ENCODE measurements at regions not wholly inside any gene's neighbourhood (a gene's known extent, or its start where the extent isn't known, plus 50 kb on each side); places are given as distances from the start of the nearest gene placed in this dataset.

DNA sequence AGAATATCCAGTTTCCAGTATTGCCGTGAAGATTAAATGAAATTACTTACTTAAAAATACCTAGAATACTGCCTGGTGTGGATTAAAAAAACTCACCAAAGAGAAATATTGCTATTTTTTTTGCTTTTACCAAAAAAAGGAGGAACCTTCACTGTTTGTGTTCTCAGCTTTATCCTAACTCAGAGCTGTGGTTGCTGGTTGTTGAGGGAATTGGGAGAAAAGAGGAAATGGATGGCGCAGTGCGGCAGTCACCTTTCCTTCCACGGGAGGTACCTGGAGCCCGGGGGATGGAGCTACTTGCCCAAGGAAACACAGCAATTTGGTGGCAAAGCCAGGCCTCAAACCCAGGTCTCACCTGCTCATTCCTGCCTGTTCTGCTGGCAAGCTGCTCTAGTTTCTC is 270.3 kb downstream of the RPLP1 start:
- no peak overlapping the region for H4K8ac ChIP-seq (ENCODE audit: low read depth in 2 of 2, low read length in 2 of 2)
- H2BK120ac ChIP-seq (ENCODE audit: low read depth, low read length): no peak overlapping the region
- no peak overlapping the region for H2BK15ac ChIP-seq (ENCODE audit: low read depth, low read length)
- no peak overlapping the region for H3K4me3 ChIP-seq (ENCODE audit: insufficient read depth, low read depth, low read length)
- H3K27ac ChIP-seq (ENCODE audit: insufficient read depth, low read length): no peak overlapping the region
- no peaks in the 10 kb centered on the region for H3K9me1 ChIP-seq (ENCODE audit: insufficient read depth, low read length)
- in situ Hi-C loops (cut with MboI; ENCODE audit: low sequenced_read_pairs) (loop anchor here (10.0 kb wide), 1 partner anchor 762 kb away; no protein-coding TSS in a partner anchor), dilution Hi-C loops (cut with HindIII; ENCODE audit: low sequenced_read_pairs, unreplicated experiment) (no loop called here), intact Hi-C loops (cut with micrococcal nuclease) (no loop called here)
- no peak overlapping the region for H3K4ac ChIP-seq (ENCODE audit: low read depth, low read length)
- H2AFZ ChIP-seq (replicated peaks; ENCODE audit: low read length, poor library complexity): no peak overlapping the region
- no peak overlapping the region for H3K14ac ChIP-seq (replicated peaks; ENCODE audit: low read depth, low read length)
- no peak overlapping the region for H3K23ac ChIP-seq (ENCODE audit: low read depth, low read length)
- no peak overlapping the region for H2BK20ac ChIP-seq (ENCODE audit: low read depth, low read length)
- peaks cover 67% of the 10 kb centered on the region for H3K27me3 ChIP-seq (ENCODE audit: control insufficient read depth, insufficient read depth, low read length)
- H2AK9ac ChIP-seq (replicated peaks; ENCODE audit: low read depth, low read length, poor library complexity): no peak overlapping the region
- ChIA-PET CTCF (interaction anchor here (0.6 kb wide), 2 partner anchors 9 to 765 kb away, joined by 3 read pairs; no protein-coding TSS in a partner anchor), POLR2A (ENCODE audit: unreplicated experiment) (no interaction called here)
- H3K9ac ChIP-seq (ENCODE audit: low read depth, low read length): no peak overlapping the region
- no peaks in the 10 kb centered on the region for H3K79me1 ChIP-seq (ENCODE audit: low read depth in 1 of 2, low read length in 2 of 2)
- no peak overlapping the region for H4K91ac ChIP-seq (ENCODE audit: insufficient read depth, low read depth, low read length)
- no peak overlapping the region for H3K56ac ChIP-seq (ENCODE audit: extremely low read depth, insufficient read depth, low read length)
- no peak overlapping the region for H2BK5ac ChIP-seq (ENCODE audit: low read depth, low read length, poor library complexity, severe bottlenecking)
- TF ChIP-seq CHD1 (IDR thresholded peaks at IDR 0.05; ENCODE audit: low read depth, low read length): no peak
- no peak overlapping the region for H3K18ac ChIP-seq (ENCODE audit: low read depth, low read length)
- H3K9me3 ChIP-seq (ENCODE audit: control insufficient read depth, insufficient read depth, low read length): no peaks in the 10 kb centered on the region
- no peaks in the 10 kb centered on the region for H3K36me3 ChIP-seq (ENCODE audit: control insufficient read depth, insufficient read depth, low read length)
- DNase-seq: no peak
- H3K4me1 ChIP-seq (ENCODE audit: control insufficient read depth, insufficient read depth, low read length): no peaks in the 10 kb centered on the region; the same call in 1 of the 2 replicates
- 83% methylated on average over 4 of the region's 5 CpGs; no CpG with 5 or more reads in 1 of the 2 experiments for WGBS, 2 experiments (ENCODE audit: extremely low coverage in 2 of 2, insufficient read length in 1 of 2)
- H3K4me2 ChIP-seq (ENCODE audit: low read depth, low read length): no peak overlapping the region
- no peak for ATAC-seq (ENCODE audit: low read depth)
- H4K5ac ChIP-seq (ENCODE audit: low read depth, low read length): no peak overlapping the region
- BruUV-seq (replicated peaks): no TSS peak
- H4K20me1 ChIP-seq (ENCODE audit: insufficient read depth, low read length): no peaks in the 10 kb centered on the region
- no peak overlapping the region for H2AK5ac ChIP-seq (ENCODE audit: low read depth, low read length)
